ENCODE measurements at regions not wholly inside any gene's neighbourhood (a gene's known extent, or its start where the extent isn't known, plus 50 kb on each side); places are given as distances from the start of the nearest gene placed in this dataset.
"Not testable (repeated sequence)": the region's sequence is repeated elsewhere in the genome, so short reads cannot be mapped to it uniquely, and the experiment has no call there.

DNA sequence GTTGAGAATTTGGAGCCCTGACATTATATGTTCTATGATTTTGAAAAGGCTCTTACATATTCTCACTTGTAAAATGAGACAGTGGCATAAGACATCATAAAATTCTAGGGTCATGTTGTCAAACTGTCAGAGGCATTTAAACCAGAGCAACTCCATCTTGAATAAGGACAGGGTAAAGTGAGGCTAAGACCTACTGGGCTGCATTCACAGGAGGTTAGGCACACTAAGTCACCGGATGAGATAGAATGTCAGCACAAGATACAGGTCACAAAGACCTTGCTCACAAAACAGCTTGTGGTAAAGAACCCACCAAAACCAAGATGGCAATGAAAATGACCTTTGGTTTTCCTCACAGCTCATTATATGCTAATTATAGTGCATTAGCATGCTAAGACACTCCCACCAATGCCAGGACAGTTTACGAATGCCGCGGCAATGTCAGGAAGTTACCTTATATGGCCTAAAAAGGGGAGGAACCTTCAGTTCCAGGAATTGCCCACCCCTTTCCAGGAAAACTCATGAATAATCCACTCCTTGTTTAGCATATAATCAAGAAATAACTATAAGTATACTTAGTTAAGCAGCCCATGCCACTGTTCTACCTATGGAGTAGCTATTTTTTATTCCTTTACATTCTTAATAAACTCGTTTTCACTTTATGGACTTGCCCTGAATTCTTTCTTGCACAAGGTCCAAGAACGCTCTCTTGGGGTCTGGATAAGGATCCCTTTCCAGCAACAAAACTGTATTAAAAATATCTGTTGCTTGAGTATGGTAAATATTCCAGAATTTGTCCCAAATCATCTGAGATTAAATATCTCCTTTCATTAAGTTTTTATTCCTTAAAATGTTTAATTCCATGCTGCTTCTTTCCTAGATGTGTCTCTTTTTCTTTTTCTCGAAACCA lies 406.4 kb downstream of the METTL4 start:
- CTCF ChIA-PET, result no interaction called here
- Histone ChIP-seq H3K27ac (ENCODE audit: low read depth in 1 of 2, low read length in 2 of 2) (no peak overlapping the region), H3K4me1 (ENCODE audit: insufficient read depth, low read length) (no peaks in the 10 kb centered on the region), H3K36me3 (ENCODE audit: insufficient read depth, low read length) (no peaks in the 10 kb centered on the region), H3K4me3 (ENCODE audit: low read length) (no peak overlapping the region), H3K27me3 (ENCODE audit: control insufficient read depth in 1 of 2, insufficient read depth in 2 of 2, low read length in 2 of 2) (no peaks in the 10 kb centered on the region), H3K9me3 (ENCODE audit: control insufficient read depth in 1 of 2, insufficient read depth in 1 of 2, low read length in 2 of 2) (no peaks in the 10 kb centered on the region)
- ATAC-seq (ENCODE audit: poor library complexity), result no peak
- no peak overlapping the region for H3K27ac Mint-ChIP-seq
- no peak overlapping the region for H3K4me3 Mint-ChIP-seq
- no peaks in the 10 kb centered on the region for H3K9me3 Mint-ChIP-seq
- TF ChIP-seq CTCF (IDR thresholded peaks at IDR 0.05), result no peak
- no peak for DNase-seq
- POLR2A ChIA-PET, result no interaction called here
- peaks cover 4% of the 10 kb centered on the region for H3K27me3 Mint-ChIP-seq
- intact Hi-C loops (cut with DNase I, micrococcal nuclease), result no loop called here
- H3K36me3 Mint-ChIP-seq (ENCODE audit: low read depth), result no peaks in the 10 kb centered on the region
- no peaks in the 10 kb centered on the region for H3K4me1 Mint-ChIP-seq (ENCODE audit: low read depth)

- POLR2A ChIA-PET, DNase-seq, CTCF ChIA-PET: not testable (repeated sequence)
These were observed 404.4 kb downstream of the METTL4 start for GRCh38 chr18:2166876-2167275.

GRCh38 chr18:2168022-2168421 lies 403.3 kb downstream of the METTL4 start:
- no peaks in the 10 kb centered on the region for H3K36me3 ChIP-seq (ENCODE audit: insufficient read depth, low read length)
- H3K27ac Mint-ChIP-seq, result no peak overlapping the region
- no peak overlapping the region for H3K4me3 ChIP-seq (ENCODE audit: low read length)
- no peaks in the 10 kb centered on the region for H3K4me1 ChIP-seq (ENCODE audit: insufficient read depth, low read length)
- no peak for TF ChIP-seq CTCF (IDR thresholded peaks at IDR 0.05)
- ATAC-seq (ENCODE audit: poor library complexity) (no peak), DNase-seq (no peak)
- no peak overlapping the region for H3K4me3 Mint-ChIP-seq
- intact Hi-C loops (cut with DNase I, micrococcal nuclease), result no loop called here
- H3K27ac ChIP-seq (ENCODE audit: low read depth in 1 of 2, low read length in 2 of 2), result no peak overlapping the region
- H3K4me1 Mint-ChIP-seq (ENCODE audit: low read depth), result no peaks in the 10 kb centered on the region
- H3K27me3 Mint-ChIP-seq, result peaks cover 9% of the 10 kb centered on the region
- POLR2A ChIA-PET, result no interaction called here
- H3K27me3 ChIP-seq (ENCODE audit: control insufficient read depth in 1 of 2, insufficient read depth in 2 of 2, low read length in 2 of 2), result no peaks in the 10 kb centered on the region
- H3K36me3 Mint-ChIP-seq (ENCODE audit: low read depth), result no peaks in the 10 kb centered on the region
- H3K9me3 Mint-ChIP-seq, result no peaks in the 10 kb centered on the region
- H3K9me3 ChIP-seq (ENCODE audit: control insufficient read depth in 1 of 2, insufficient read depth in 1 of 2, low read length in 2 of 2), result no peaks in the 10 kb centered on the region
- CTCF ChIA-PET, result no interaction called here

More at GRCh38 chr18:2166876-2167275, 404.4 kb downstream of the METTL4 start:
- H3K27ac ChIP-seq (ENCODE audit: low read depth in 1 of 2, low read length in 2 of 2); H3K27me3 Mint-ChIP-seq; H3K36me3 Mint-ChIP-seq (ENCODE audit: low read depth); H3K4me1 ChIP-seq (ENCODE audit: insufficient read depth, low read length); H3K27ac Mint-ChIP-seq; H3K27me3 ChIP-seq (ENCODE audit: control insufficient read depth in 1 of 2, insufficient read depth in 2 of 2, low read length in 2 of 2); intact Hi-C loops (cut with DNase I, micrococcal nuclease); H3K9me3 ChIP-seq (ENCODE audit: control insufficient read depth in 1 of 2, insufficient read depth in 1 of 2, low read length in 2 of 2); ATAC-seq (ENCODE audit: poor library complexity); H3K9me3 Mint-ChIP-seq; H3K4me3 ChIP-seq (ENCODE audit: low read length); H3K36me3 ChIP-seq (ENCODE audit: insufficient read depth, low read length); H3K4me1 Mint-ChIP-seq (ENCODE audit: low read depth); H3K4me3 Mint-ChIP-seq: not testable (repeated sequence)

DNA sequence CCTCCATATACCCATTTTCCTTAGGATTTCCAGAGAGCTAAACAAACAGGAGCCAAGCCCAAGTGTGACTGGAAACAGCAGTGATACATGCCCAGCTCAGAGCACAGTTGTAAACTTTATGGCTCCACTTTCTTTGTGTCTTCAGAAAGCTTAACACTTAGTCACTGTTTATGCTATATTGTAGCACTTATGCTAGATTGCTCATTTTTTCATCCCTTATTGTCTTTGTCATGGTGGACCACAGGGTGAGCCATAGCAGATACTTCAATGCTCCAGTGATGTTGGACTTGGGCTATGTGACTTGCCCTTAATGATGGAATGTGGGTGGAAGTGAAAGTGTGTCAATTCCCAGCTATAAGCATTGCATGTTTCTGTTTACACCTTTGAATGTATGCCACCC lies 401.6 kb downstream of the METTL4 start:
- no peaks in the 10 kb centered on the region for H3K36me3 ChIP-seq (ENCODE audit: insufficient read depth, low read length)
- Mint-ChIP-seq H3K4me3 (no peak overlapping the region), H3K4me1 (ENCODE audit: low read depth) (no peaks in the 10 kb centered on the region), H3K27ac (no peak overlapping the region), H3K36me3 (ENCODE audit: low read depth) (no peaks in the 10 kb centered on the region), H3K27me3 (peaks cover 6% of the 10 kb centered on the region), H3K9me3 (no peaks in the 10 kb centered on the region)
- H3K4me1 ChIP-seq (ENCODE audit: insufficient read depth, low read length), result no peaks in the 10 kb centered on the region
- no peak for DNase-seq
- TF ChIP-seq CTCF (IDR thresholded peaks at IDR 0.05), result no peak
- ChIA-PET CTCF (no interaction called here), POLR2A (no interaction called here)
- no peaks in the 10 kb centered on the region for H3K27me3 ChIP-seq (ENCODE audit: control insufficient read depth in 1 of 2, insufficient read depth in 2 of 2, low read length in 2 of 2)
- no peaks in the 10 kb centered on the region for H3K9me3 ChIP-seq (ENCODE audit: control insufficient read depth in 1 of 2, insufficient read depth in 1 of 2, low read length in 2 of 2)
- no peak for ATAC-seq (ENCODE audit: poor library complexity)
- H3K27ac ChIP-seq (ENCODE audit: low read depth in 1 of 2, low read length in 2 of 2), result no peak overlapping the region
- no peak overlapping the region for H3K4me3 ChIP-seq (ENCODE audit: low read length)
- intact Hi-C loops (cut with DNase I, micrococcal nuclease), result no loop called here
